ENCODE measurements at regions not wholly inside any gene's neighbourhood (a gene's known extent, or its start where the extent isn't known, plus 50 kb on each side); places are given as distances from the start of the nearest gene placed in this dataset.
"Not testable (repeated sequence)": the region's sequence is repeated elsewhere in the genome, so short reads cannot be mapped to it uniquely, and the experiment has no call there.

DNA sequence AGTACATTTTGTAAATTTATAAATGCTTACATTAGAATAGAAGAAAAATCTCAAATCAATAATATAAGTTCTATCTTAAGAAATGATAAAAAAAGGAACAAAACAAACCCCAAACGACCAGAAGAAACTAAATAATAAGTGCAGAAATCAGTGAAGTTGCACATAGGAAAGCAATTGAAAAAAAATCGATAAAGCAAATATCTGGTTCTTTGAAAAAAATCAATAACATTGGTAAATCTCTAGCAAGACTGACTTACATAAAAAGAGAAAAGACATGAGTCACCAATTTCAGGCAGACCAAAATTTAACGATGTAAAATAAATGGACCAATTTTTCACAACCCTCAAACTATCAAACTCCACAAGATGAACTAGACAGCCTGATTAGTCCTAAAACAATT is 249.9 kb upstream of the HDAC4 start:
- TF ChIP-seq, protein P1, sequence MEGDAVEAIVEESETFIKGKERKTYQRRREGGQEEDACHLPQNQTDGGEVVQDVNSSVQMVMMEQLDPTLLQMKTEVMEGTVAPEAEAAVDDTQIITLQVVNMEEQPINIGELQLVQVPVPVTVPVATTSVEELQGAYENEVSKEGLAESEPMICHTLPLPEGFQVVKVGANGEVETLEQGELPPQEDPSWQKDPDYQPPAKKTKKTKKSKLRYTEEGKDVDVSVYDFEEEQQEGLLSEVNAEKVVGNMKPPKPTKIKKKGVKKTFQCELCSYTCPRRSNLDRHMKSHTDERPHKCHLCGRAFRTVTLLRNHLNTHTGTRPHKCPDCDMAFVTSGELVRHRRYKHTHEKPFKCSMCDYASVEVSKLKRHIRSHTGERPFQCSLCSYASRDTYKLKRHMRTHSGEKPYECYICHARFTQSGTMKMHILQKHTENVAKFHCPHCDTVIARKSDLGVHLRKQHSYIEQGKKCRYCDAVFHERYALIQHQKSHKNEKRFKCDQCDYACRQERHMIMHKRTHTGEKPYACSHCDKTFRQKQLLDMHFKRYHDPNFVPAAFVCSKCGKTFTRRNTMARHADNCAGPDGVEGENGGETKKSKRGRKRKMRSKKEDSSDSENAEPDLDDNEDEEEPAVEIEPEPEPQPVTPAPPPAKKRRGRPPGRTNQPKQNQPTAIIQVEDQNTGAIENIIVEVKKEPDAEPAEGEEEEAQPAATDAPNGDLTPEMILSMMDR (IDR thresholded peaks at IDR 0.05; ENCODE audit: unreplicated experiment) = no peak
- H3K27me3 Mint-ChIP-seq (ENCODE audit: unreplicated experiment) = no peaks in the 10 kb centered on the region
- H3K4me1 Mint-ChIP-seq (ENCODE audit: unreplicated experiment) = no peaks in the 10 kb centered on the region
- H3K4me3 Mint-ChIP-seq (ENCODE audit: unreplicated experiment) = no peak overlapping the region
- H3K9me3 Mint-ChIP-seq (ENCODE audit: unreplicated experiment) = no peaks in the 10 kb centered on the region
- H3K36me3 Mint-ChIP-seq (ENCODE audit: low read depth, unreplicated experiment) = no peaks in the 10 kb centered on the region
- H3K27ac Mint-ChIP-seq (ENCODE audit: unreplicated experiment) = no peak overlapping the region
- no peak for DNase-seq (ENCODE audit: low spot score)

DNA sequence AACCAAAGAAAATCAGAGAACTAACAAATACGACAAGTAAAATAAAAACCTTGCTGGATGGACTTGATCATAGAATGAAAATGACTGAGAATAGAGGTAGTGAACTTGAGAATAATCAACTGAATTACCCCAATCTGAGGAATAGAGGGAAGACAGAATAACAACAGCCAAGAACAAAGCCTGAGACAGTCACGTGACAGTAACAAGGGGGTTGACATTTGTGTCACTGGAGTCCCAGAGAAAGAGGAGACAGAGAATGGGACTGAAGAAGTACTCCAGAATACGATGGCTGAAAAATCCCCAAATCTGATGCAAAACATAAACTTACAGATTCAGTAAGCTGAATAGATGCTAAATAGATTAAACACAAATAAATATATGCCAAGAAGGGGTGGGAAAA is 248.5 kb upstream of the HDAC4 start:
- no peak overlapping the region for H3K27ac Mint-ChIP-seq (ENCODE audit: unreplicated experiment)

DNA sequence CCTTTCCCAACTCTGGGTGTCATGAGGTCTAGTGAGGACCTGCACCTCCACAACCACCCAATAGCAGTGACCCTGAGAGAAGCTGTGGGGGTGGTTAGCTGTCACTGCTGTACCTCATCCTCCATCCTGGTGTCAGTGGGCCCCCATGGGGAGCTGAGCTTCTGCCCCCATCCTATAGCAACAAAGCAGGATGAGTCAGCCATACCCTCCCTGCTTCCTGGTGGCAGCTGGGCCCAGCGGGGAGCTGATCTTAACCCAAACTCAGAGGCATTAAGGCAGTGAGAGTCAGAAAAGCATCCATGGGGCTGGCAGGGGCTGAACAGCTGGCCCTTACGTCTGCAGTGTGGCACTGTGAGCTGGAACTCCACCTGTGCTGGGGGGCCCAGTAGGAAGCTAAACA is 247.8 kb upstream of the HDAC4 start:
- H3K4me1 Mint-ChIP-seq (ENCODE audit: unreplicated experiment) = no peaks in the 10 kb centered on the region
- no peaks in the 10 kb centered on the region for H3K9me3 Mint-ChIP-seq (ENCODE audit: unreplicated experiment)
- no peak overlapping the region for H3K4me3 Mint-ChIP-seq (ENCODE audit: unreplicated experiment)
- peaks cover 2% of the 10 kb centered on the region for H3K27me3 Mint-ChIP-seq (ENCODE audit: unreplicated experiment)
- H3K27ac Mint-ChIP-seq (ENCODE audit: unreplicated experiment) = no peak overlapping the region
- peaks cover 3% of the 10 kb centered on the region for H3K36me3 Mint-ChIP-seq (ENCODE audit: low read depth, unreplicated experiment)
- TF ChIP-seq, protein P1 (IDR thresholded peaks at IDR 0.05; ENCODE audit: unreplicated experiment) = no peak
- no peak for DNase-seq (ENCODE audit: low spot score)

More for the DNA sequence above, 248.5 kb upstream of the HDAC4 start:
- Mint-ChIP-seq H3K9me3 (ENCODE audit: unreplicated experiment) (no peaks in the 10 kb centered on the region), H3K4me1 (ENCODE audit: unreplicated experiment) (no peaks in the 10 kb centered on the region), H3K27me3 (ENCODE audit: unreplicated experiment) (peaks cover 2% of the 10 kb centered on the region), H3K4me3 (ENCODE audit: unreplicated experiment) (no peak overlapping the region), H3K36me3 (ENCODE audit: low read depth, unreplicated experiment) (peaks cover 3% of the 10 kb centered on the region)
- DNase-seq (ENCODE audit: low spot score) = no peak
- TF ChIP-seq, protein P1 (IDR thresholded peaks at IDR 0.05; ENCODE audit: unreplicated experiment) = no peak

DNA sequence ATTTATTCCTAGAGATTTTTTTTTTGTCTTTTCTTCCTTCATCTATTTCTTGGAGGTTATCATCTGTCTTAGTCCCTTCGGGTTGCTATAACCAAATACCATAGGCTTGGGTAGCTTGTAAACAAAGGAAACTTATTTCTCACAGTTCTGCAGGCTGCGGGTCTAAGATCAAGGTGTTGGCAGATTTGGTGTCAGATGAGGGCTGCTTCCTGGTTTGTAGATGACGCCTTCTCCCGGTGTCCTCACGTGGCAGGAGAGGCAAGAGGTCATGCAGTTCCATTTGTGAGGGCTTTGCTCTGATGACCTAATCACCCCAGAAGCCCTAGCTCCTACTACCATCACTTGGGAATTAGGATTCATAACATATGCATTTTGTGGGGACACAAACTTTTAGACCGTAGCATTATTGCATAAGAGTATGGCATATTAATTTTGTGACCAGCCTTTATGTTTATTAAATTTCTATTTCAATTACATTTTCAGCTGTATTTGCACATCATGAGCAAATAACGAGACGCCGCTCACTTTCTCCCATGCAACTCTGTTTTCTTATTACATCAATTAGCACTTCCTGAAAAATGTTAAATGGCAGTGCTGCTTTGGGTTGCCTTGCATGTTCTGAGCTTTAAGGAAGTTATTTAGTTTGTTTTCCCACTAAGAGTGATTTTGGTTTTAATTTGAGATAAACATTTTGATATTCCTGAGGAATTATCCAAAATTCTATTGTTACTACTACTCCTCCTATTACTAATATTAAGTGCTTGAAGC is 246.4 kb upstream of the HDAC4 start:
- TF ChIP-seq, protein P1 (IDR thresholded peaks at IDR 0.05; ENCODE audit: unreplicated experiment) = no peak
- peaks cover 2% of the 10 kb centered on the region for H3K27me3 Mint-ChIP-seq (ENCODE audit: unreplicated experiment)
- DNase-seq (ENCODE audit: low spot score) = no peak
- no peak overlapping the region for H3K4me3 Mint-ChIP-seq (ENCODE audit: unreplicated experiment)
- H3K27ac Mint-ChIP-seq (ENCODE audit: unreplicated experiment) = no peak overlapping the region
- peaks cover 3% of the 10 kb centered on the region for H3K36me3 Mint-ChIP-seq (ENCODE audit: low read depth, unreplicated experiment)
- H3K4me1 Mint-ChIP-seq (ENCODE audit: unreplicated experiment) = no peaks in the 10 kb centered on the region
- no peaks in the 10 kb centered on the region for H3K9me3 Mint-ChIP-seq (ENCODE audit: unreplicated experiment)

DNA sequence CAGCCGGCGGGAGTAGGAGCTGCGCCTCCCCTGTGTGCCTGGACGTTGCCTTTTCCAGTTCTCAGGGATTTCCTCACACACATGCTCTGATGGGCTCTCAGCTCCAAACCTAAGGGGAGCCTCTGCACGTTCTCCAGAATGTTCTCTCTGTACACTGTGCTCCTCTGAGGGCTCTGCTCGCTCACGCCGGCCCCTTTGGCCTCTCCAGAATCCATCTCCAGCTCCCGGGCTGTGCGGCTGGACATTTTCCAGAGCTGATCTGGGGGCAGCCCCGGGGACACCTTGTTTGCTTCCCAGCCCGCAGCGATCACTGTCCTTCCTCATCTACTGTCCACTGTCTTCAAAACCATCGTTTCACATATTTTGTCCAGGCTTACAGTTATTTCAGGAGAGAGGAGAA is 245.4 kb upstream of the HDAC4 start:
- Mint-ChIP-seq H3K4me1 (ENCODE audit: unreplicated experiment) (no peaks in the 10 kb centered on the region), H3K4me3 (ENCODE audit: unreplicated experiment) (no peak overlapping the region), H3K27ac (ENCODE audit: unreplicated experiment) (no peak overlapping the region), H3K9me3 (ENCODE audit: unreplicated experiment) (no peaks in the 10 kb centered on the region), H3K27me3 (ENCODE audit: unreplicated experiment) (peaks cover 2% of the 10 kb centered on the region), H3K36me3 (ENCODE audit: low read depth, unreplicated experiment) (peaks cover 3% of the 10 kb centered on the region)
- DNase-seq (ENCODE audit: low spot score) = no peak
- TF ChIP-seq, protein P1 (IDR thresholded peaks at IDR 0.05; ENCODE audit: unreplicated experiment) = no peak

DNA sequence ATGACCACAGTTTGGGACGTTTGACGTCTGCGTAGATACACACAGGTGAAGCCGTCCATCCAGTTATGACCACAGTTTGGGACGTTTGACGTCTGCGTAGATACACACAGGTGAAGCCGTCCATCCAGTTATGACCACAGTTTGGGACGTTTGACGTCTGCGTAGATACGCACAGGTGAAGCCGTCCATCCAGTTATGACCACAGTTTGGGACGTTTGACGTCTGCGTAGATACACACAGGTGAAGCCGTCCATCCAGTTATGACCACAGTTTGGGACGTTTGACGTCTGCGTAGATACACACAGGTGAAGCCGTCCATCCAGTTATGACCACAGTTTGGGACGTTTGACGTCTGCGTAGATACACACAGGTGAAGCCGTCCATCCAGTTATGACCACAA is 243.8 kb upstream of the HDAC4 start:
- not testable (repeated sequence) for H3K4me1 Mint-ChIP-seq (ENCODE audit: unreplicated experiment); H3K9me3 Mint-ChIP-seq (ENCODE audit: unreplicated experiment); H3K36me3 Mint-ChIP-seq (ENCODE audit: low read depth, unreplicated experiment); H3K27ac Mint-ChIP-seq (ENCODE audit: unreplicated experiment); H3K27me3 Mint-ChIP-seq (ENCODE audit: unreplicated experiment); DNase-seq (ENCODE audit: low spot score); H3K4me3 Mint-ChIP-seq (ENCODE audit: unreplicated experiment)

Data from endothelial cell (in vitro differentiated cells).